ENCODE measurements at regions not wholly inside any gene's neighbourhood (a gene's known extent, or its start where the extent isn't known, plus 50 kb on each side); places are given as distances from the start of the nearest gene placed in this dataset.

- no peak for DNase-seq
Measured at GRCh38 chr18:2293109-2293839, 278.0 kb downstream of the METTL4 start.

- DNase-seq, result no peak
Measured at GRCh38 chr18:2301316-2301715, 270.0 kb downstream of the METTL4 start.

GRCh38 chr18:2302012-2302411 is 269.3 kb downstream of the METTL4 start:
- DNase-seq, result no peak

- no peak for DNase-seq
Measured at GRCh38 chr18:2302628-2303516, 268.4 kb downstream of the METTL4 start.

GRCh38 chr18:2303517-2304238 is 267.6 kb downstream of the METTL4 start:
- DNase-seq, result no peak

- DNase-seq, result no peak
Measured at GRCh38 chr18:2304378-2305175, 266.7 kb downstream of the METTL4 start.

GRCh38 chr18:2306606-2307005 is 264.7 kb downstream of the METTL4 start:
- DNase-seq, result no peak

GRCh38 chr18:2310886-2311285 is 260.4 kb downstream of the METTL4 start:
- DNase-seq, result no peak

- no peak for DNase-seq
Measured at GRCh38 chr18:2312440-2312839, 258.9 kb downstream of the METTL4 start.

GRCh38 chr18:2313332-2313731 is 258.0 kb downstream of the METTL4 start:
- DNase-seq, result no peak

GRCh38 chr18:2316082-2316750 is 255.1 kb downstream of the METTL4 start:
- DNase-seq, result no peak

- DNase-seq, result no peak
Measured at GRCh38 chr18:2316751-2317696, 254.3 kb downstream of the METTL4 start.

- no peak for DNase-seq
Measured at GRCh38 chr18:2324459-2324858, 246.8 kb downstream of the METTL4 start.

- DNase-seq, result no peak
Measured at GRCh38 chr18:2325308-2325849, 245.9 kb downstream of the METTL4 start.

GRCh38 chr18:2325933-2326332 is 245.4 kb downstream of the METTL4 start:
- no peak for DNase-seq

- DNase-seq, result no peak
Measured at GRCh38 chr18:2326999-2327398, 244.3 kb downstream of the METTL4 start.

GRCh38 chr18:2330764-2331163 is 240.5 kb downstream of the METTL4 start:
- no peak for DNase-seq

- DNase-seq, result no peak
Measured at GRCh38 chr18:2331491-2331890, 239.8 kb downstream of the METTL4 start.

- no peak for DNase-seq
Measured at GRCh38 chr18:2336690-2337392, 234.5 kb downstream of the METTL4 start.
